ENCODE measurements at regions not wholly inside any gene's neighbourhood (a gene's known extent, or its start where the extent isn't known, plus 50 kb on each side); places are given as distances from the start of the nearest gene placed in this dataset.

GRCh38 chr6:14321992-14322772, 204.6 kb downstream of the CD83 start:
- no peak for DNase-seq (ENCODE audit: low spot score)

- no peak for DNase-seq (ENCODE audit: low spot score)
These were observed 205.3 kb downstream of the CD83 start for GRCh38 chr6:14322841-14323240.

GRCh38 chr6:14326774-14327173, 209.2 kb downstream of the CD83 start:
- DNase-seq (ENCODE audit: low spot score) = no peak

GRCh38 chr6:14328163-14328562, 210.6 kb downstream of the CD83 start:
- DNase-seq (ENCODE audit: low spot score) = no peak

- no peak for DNase-seq (ENCODE audit: low spot score)
These were observed 216.2 kb downstream of the CD83 start for GRCh38 chr6:14333556-14334305.

GRCh38 chr6:14335071-14335470, 217.5 kb downstream of the CD83 start:
- DNase-seq (ENCODE audit: low spot score) = no peak

- DNase-seq (ENCODE audit: low spot score) = no peak
These were observed 219.6 kb downstream of the CD83 start for GRCh38 chr6:14337152-14337551.

GRCh38 chr6:14339172-14339571, 221.6 kb downstream of the CD83 start:
- DNase-seq (ENCODE audit: low spot score) = no peak

GRCh38 chr6:14339711-14340584, 222.4 kb downstream of the CD83 start:
- DNase-seq (ENCODE audit: low spot score) = no peak

GRCh38 chr6:14344486-14344885, 226.9 kb downstream of the CD83 start:
- DNase-seq (ENCODE audit: low spot score) = no peak

- no peak for DNase-seq (ENCODE audit: low spot score)
These were observed 230.8 kb downstream of the CD83 start for GRCh38 chr6:14348389-14348788.

- DNase-seq (ENCODE audit: low spot score) = no peak
These were observed 231.9 kb downstream of the CD83 start for GRCh38 chr6:14349507-14349906.

GRCh38 chr6:14350210-14350609, 232.6 kb downstream of the CD83 start:
- DNase-seq (ENCODE audit: low spot score) = no peak

GRCh38 chr6:14353281-14353680, 235.7 kb downstream of the CD83 start:
- no peak for DNase-seq (ENCODE audit: low spot score)

- DNase-seq (ENCODE audit: low spot score) = no peak
These were observed 236.2 kb downstream of the CD83 start for GRCh38 chr6:14353798-14354197.

- no peak for DNase-seq (ENCODE audit: low spot score)
These were observed 237.5 kb downstream of the CD83 start for GRCh38 chr6:14354919-14355572.

- no peak for DNase-seq (ENCODE audit: low spot score)
These were observed 241.9 kb downstream of the CD83 start for GRCh38 chr6:14359438-14359837.

- no peak for DNase-seq (ENCODE audit: low spot score)
These were observed 243.0 kb downstream of the CD83 start for GRCh38 chr6:14360565-14360964.

GRCh38 chr6:14361297-14361696, 243.7 kb downstream of the CD83 start:
- no peak for DNase-seq (ENCODE audit: low spot score)

- DNase-seq (ENCODE audit: low spot score) = no peak
These were observed 244.5 kb downstream of the CD83 start for GRCh38 chr6:14361956-14362587.

- no peak for DNase-seq (ENCODE audit: low spot score)
These were observed 246.8 kb downstream of the CD83 start for GRCh38 chr6:14364370-14364769.

GRCh38 chr6:14365393-14365792, 247.8 kb downstream of the CD83 start:
- DNase-seq (ENCODE audit: low spot score) = no peak
